ENCODE measurements at regions not wholly inside any gene's neighbourhood (a gene's known extent, or its start where the extent isn't known, plus 50 kb on each side); places are given as distances from the start of the nearest gene placed in this dataset.
"Not testable (repeated sequence)": the region's sequence is repeated elsewhere in the genome, so short reads cannot be mapped to it uniquely, and the experiment has no call there.

DNA sequence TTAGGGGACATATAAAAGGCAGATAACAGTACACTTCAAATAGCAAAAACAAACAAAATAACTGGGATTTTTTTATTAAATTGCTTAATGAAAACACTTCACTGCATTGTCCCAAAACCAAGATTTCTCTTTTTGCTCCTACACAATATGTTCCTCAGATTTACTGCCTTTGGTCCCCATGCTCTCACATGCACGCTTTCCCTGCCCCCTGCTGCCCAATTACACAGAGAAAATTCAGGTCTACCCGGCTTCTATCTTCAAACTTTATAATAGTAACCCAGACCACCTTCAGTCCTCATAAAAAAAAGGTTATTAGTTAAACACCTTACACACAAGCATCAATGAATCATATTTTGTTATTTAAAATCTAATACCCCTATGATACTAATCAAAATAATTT lies 673.8 kb upstream of the HS3ST5 start:
- DNase-seq, result no peak

DNA sequence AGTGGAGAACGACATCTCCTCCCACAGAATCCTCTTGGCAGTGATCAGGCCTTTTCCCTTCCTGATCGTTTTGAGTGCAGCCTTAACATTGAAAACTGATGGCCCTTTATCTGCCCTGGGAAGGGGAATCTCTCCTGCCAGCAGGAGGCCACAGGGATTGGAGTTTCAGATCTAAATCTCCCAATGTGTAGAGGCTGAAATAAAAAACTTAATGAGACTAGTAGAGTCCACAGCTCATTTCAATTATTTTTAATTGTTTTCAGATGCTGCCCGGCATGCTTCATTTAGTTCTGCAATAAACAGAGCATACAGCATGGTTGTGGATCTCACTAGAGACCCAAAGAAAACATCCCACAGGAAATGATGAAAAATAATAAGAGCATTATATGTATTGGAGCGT lies 662.2 kb upstream of the HS3ST5 start:
- no peak for DNase-seq

DNA sequence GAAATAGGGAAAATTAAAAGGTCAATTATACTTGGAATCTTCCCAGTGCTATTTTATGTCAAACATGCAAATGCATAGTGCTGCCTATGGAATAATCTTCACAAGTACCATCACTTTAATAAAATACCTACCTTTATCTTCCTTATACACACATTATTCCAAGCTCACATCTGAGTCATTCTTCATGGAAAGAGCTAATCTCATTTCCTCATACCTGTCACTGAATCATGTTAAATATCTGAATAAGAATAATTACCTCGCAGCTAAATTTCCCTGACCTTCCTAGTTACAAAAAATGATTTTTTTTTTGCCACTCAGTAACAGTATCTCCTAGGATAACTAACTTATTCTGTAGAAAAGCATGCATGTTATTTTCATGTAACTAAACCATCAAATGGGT lies 661.4 kb upstream of the HS3ST5 start:
- no peak for DNase-seq

DNA sequence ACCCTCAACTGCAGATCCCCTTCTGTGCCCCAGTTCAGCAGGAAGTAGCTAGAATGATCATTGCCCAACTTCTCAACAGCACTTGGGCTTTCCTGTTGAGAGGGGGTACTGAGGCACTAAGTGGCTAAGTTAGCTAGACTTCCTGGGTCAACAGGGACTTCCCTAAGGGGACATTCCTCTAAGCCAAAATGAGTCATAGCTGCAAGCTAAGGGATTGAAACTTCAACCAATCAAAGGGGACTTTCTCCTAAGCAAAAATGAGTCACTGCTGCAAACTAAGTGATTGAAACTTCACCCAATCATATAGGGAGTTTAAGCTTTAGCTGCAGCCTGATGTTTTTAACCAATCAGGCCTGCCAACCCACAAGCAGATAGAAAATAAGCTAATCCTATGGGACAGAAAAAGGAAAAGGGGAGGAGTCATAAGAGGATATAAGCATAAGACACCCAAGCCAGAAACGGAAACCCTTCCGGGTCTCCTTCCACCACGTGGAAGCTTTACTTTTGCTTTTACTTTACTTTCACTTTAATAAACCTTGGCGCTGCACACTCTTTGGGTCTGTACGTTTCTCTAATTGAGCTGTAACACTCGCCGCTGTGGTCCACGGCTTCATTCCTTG lies 659.0 kb upstream of the HS3ST5 start:
- DNase-seq, result no peak

DNA sequence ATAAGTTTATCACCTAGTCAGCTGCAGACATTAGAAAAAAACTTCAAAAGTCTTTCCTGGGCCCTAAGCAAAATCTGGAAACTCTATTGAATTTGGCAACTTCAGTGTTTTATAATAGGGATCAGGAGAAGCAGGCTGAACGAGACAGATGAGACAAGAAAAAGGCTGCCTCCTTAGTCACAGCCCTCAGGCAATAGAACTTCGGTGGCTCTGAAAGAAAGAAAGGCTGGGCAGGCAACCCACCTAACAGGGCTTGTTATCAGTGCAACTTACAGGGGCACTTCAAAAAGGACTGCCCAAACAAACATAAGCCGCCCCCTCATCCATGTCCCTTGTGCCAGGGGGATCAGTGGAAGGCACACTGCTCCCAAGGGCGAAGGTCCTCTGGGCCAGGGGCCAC lies 657.9 kb upstream of the HS3ST5 start:
- DNase-seq, result no peak

DNA sequence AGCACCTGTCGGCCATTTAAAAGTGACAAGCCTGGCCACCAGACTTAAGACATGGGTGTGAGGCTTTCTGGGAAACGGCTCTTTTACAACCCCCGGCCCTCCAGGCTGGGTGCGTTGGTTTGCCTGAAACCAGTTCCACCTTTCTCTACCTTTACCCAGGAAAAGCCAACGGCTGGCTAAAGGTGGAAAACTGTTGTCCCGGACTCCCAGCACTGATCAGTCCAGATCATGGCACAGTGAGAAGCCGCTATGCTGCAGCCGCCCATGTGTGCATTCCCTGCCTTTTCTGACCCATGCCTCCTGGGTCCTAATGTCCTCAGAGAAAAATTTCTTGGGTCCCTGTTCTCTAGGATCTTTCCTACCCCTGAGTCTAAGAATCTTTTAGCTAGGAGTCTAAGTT lies 655.7 kb upstream of the HS3ST5 start:
- DNase-seq, result no peak

DNA sequence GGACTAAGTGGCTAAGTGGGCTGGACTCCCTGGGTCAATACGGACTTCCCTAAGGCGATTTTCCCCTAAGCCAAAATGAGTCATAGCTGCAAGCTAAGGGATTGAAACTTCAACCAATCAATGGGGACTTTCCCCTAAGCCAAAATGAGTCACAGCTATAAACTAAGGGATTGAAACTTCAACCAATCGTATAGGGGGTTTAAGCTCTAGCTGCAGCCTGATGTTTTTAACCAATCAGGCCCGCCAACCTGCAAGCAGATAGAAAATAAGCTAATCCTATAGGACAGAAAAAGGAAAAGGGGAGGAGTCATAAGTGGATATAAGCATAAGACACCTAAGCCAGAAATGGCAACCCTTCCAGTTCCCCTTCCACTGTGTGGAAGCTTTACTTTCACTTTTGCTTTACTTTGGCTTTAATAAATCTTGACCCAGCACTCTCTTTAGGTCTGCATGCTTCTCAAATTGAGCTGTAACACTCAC lies 655.0 kb upstream of the HS3ST5 start:
- DNase-seq, result no peak

DNA sequence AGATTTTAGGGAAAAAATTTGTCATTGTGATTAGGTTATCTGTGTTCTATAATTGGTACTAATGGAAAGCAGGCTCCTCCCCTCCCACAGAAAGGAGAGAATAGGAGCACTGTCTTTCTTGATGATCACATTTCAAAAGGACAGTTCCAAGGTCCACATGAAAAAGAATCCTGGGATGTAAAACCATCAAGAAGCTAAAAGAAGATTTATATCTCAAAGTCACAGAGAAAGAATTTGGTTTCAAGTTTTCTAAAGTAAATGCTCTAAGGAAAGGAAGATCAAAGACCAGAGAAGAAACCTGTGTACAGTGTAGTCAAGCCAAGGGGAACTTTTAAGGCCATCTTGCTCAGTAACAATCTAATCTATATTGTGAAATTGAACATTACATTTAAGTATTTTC lies 652.7 kb upstream of the HS3ST5 start:
- no peak for DNase-seq

DNA sequence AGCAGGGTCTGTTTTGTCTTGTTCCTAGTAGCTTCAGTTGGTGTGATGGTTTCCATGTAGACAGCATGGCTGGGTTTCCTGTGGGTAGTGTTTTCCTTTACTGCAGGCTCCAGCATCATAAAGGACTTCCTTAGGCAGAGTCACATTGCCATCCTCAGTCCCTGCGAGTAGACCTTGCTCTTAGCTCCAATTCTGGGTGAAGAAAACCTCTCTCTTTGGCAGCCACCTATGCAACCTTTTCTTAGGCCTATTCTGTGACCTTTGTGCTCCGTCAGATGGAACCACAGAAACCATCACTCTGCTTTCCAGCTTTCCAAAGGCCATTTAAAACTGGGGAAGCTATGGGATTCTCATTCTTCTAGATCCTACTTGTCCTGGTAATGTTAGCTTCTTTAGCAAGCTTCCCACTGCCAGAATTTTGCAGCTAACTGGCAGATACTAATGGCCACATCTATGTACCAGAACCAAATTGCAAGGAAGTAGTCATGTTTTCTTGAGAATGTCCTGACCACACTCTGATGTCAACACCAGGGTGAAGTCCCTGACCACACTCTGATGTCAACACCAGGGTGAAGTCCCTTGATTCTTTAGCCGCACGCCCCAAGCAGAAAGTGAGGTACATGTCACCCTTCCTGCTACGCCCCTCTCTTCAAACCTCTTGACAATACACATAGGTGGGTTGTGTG lies 646.6 kb upstream of the HS3ST5 start:
- no peak for DNase-seq

DNA sequence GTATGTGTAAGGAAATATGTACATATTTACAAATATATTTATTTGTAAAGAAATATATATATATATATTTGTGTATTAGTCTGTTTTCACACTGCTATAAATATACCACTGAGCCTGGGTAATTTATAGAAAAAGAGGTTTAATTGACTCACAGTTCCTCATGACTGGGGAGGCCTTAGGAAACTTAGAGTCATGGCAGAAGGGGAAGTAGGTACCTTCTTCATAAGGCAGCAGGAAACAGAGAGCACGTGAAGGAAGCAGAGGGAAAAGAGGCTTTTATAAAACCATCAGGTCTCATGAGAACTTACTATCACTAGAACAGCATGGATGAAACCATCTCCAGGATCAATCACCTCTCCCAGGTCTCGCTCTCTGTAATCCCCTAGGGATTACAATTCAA lies 644.5 kb upstream of the HS3ST5 start:
- no peak for DNase-seq

DNA sequence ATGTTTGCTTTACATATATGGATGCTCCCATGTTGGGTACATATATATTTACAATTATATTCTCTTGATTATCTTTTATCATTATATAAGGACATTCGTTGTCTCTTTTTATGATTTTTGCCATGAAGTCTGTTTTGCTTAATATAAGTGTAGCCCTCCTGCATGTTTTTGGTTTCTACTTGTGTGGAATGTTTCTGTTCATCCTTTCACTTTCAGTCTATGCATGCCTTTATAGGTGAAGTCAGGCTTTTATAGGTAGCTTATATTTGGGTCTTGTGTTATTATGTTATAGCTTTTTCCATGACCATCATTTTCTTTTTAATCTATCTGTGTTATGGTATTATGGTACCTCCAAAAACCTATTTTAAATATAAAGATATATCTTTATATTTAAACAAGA lies 612.5 kb upstream of the HS3ST5 start:
- no peak for DNase-seq

DNA sequence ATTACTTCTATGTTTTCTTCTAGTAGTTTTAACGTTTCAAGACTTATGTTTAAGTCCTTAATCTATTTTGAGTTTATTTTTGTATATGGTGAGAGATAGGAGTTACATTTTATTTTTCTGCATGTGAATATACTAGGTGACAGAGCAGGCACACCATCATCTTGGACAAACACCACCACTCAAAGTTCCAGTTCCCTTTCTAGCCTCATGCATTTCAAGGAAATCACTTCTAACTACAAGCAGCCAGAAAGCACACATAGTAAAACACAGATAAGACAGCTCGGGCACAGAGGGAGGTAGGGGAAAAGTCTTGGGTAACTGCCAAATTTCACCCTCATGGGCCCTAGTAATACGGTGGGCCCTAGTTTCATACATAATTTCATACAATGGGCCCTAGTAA lies 609.4 kb upstream of the HS3ST5 start:
- DNase-seq, result no peak

DNA sequence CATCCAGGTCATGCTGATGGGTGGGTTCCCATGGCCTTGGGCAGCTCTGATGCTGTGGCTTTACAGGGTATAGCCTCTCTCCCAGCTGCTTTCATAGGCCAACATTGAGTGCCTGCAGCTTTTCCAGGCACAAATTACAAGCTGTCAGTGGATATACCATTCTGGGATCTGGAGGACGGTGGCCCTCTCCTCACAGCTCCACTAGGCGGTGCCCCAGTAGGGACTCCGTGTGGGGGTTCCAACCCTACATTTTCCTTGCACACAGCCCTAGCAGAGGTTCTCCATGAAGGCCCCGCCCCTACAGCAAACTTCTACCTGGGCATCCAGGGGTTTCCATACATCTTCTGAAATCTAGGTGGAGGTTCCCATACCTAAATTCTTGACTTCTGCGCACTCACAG lies 602.6 kb upstream of the HS3ST5 start:
- DNase-seq, result no peak

DNA sequence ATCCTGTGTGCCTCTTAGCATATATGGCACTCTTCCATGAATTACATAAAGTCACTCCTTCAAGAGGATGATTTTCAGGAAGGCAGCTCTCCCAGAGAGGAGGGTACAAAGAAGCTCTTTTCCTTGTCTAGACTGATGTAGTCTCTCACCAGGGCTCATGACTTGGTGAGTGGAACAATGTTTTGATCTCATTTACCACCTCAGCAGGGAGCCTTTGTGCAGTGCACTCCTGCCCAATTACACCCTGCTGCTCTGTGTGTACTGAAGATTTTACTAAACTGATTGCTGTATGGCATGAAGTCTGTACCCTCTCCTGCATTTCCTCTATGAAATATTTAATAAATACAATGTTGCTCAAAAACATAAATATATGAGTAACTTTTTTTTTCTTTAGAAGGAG lies 598.3 kb upstream of the HS3ST5 start:
- peak; percentile 79 for DNase-seq

DNA sequence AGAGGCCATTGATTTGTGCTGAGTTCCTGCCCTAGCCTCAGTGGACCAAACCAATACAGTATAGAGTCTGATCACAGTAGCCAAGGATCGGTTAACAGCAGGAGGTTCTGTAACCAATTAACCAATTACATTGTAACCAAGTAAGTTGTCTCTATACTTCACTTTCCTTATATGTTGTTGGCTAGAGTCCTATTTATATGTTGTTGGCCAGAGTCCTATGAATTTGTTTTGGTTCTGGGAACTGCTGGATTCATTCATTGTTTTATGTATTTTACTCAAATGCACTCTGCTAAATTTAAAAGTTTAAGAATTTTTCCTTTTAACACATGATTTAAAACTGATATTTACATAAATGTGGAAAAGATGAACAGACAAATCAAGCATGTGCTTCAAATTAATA lies 597.4 kb upstream of the HS3ST5 start:
- no peak for DNase-seq

DNA sequence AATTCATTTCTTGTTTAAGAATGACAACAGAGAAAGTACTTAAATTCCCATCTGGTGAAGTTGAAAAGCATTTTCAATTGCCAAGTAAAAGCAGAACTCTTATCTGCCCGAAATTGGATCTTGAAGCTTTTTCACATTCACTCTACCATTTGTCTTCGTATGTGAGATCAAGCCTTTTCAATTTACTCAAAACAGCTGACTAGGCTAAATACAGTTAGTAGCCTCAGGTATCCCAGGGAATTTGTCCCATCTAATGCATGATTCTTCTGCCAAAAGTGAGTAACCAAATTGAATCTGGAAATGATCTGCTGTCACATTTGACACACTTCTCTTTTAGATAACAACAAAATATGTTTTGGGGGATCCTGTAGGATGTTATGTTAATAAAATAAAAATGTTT lies 596.8 kb upstream of the HS3ST5 start:
- DNase-seq, result no peak

DNA sequence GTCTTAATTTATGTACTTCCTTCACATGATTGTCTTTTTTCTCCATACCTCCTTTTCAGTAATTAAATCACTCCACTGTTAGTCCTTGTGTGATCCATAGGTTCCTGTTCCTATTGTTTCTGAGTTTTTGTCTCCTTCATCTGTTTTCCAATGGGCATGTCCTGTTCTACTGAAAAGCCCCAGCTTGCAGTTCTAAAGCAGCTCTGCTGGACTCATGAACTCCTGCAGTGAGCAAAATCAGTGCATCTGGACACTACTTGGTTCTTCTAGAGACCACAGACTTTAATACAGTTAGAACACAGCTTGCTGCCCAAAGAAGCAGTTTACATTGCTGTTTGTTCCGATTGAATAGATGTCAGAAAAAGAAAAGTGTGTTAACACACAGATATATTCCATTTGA lies 593.3 kb upstream of the HS3ST5 start:
- no peak for DNase-seq

DNA sequence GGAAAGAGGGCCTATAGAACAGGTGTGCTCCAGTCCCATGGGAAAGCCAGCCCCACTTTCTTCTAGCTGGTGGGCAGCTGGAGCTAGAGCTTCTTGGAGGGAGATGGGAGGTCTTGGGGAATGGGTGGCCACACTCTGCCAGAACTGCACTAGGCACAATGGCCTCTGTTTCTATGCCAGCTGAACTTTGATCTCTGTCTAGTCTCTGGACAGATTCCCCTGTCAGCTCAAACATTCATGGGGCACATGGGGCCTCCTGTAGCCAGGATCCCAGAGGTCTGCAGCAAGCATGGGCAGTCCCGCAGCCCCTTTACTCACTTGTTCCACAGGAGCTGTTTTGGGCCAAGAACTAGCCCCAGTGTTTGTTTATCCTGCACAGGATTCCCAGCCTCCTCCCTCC lies 591.3 kb upstream of the HS3ST5 start:
- DNase-seq, result no peak

DNA sequence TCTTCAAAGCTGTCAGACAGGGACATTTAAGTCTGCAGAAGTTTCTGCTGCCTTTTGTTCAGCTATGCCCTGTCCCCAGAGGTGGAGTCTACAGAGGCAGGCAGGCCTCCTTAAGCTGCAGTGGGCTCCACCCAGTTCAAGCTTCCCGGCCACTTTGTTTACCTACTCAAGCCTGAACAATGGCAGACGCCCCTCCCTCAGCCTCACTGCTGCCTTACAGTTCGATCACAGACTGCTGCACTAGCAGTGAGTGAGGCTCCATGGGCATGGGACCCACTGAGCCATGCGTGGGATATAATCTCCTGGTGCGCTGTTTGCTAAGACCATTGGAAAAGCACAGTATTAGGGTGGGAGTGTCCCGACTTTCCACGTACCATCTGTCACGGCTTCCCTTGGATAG lies 585.9 kb upstream of the HS3ST5 start:
- DNase-seq, result not testable (repeated sequence)

DNA sequence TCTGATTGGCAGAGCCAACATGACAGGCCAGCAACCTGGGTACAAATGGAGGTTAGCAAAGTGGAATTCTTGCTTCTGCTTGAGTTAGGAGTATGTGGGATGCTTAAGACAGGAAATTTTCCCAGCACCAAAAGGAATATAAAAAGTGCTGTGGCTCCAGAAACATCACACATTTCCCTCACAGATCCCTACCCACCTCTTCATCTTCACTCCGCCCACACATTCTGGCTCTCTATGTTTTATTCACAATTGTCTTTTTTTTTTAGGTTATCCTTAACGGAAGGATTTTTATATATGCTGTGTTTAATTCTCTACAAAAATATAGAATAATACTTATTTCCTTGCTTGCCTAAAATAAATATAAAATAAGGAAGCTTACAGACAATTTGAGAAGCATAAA lies 563.3 kb upstream of the HS3ST5 start:
- no peak for DNase-seq

DNA sequence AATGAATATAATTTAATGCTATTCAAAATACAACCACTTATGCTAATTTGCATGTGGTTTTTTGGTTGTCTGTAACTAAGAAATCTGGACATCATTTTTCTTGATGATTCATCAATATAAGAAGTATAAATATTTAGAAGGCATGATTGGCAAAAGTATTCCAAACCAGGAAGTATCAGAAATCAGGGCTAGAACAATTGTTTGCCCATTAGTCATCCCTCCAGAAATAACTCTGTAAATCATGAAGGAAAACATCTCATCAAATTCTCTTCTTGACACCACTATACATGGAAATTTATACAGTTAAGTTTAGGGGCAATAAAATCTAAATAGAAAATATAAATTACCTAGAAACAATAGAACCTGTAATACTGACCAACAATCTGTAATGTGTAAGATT lies 554.7 kb upstream of the HS3ST5 start:
- no peak for DNase-seq

DNA sequence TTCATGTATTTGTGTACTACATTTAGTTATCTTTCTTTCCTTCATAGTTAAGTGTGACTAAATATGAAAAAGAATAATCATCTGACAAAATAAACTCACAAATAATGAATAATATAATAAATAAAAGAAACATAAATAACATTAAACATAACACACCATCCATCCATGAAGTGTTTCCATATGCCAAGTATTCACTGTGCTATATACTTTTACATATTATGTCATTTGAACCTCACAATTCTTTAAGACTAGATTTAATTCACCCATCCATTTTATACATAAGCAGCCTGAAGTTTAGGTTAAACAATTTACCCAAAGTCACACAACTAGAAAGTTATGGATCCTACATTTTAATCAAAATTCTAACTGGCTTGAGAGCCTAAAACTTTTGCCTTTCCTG lies 549.4 kb upstream of the HS3ST5 start:
- DNase-seq, result no peak

DNA sequence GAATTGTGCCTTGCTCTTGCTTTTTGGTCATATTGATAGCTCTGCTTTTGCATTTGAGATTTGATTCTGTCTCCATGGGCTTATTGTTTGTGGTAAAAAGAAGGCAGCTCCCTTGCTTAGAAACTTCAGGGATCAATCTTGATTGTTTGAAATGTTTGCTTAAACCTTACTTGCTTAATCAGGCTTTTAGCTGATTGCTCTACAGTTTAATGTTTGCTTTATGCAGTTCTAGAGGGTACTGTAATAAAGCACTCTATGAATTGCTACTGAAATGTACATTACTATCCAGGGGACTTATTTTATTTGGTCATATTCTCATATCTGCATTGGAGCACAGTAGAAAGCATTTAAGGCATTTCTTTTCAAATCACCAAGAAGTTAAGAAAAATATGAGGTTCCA lies 545.4 kb upstream of the HS3ST5 start:
- DNase-seq, result no peak

DNA sequence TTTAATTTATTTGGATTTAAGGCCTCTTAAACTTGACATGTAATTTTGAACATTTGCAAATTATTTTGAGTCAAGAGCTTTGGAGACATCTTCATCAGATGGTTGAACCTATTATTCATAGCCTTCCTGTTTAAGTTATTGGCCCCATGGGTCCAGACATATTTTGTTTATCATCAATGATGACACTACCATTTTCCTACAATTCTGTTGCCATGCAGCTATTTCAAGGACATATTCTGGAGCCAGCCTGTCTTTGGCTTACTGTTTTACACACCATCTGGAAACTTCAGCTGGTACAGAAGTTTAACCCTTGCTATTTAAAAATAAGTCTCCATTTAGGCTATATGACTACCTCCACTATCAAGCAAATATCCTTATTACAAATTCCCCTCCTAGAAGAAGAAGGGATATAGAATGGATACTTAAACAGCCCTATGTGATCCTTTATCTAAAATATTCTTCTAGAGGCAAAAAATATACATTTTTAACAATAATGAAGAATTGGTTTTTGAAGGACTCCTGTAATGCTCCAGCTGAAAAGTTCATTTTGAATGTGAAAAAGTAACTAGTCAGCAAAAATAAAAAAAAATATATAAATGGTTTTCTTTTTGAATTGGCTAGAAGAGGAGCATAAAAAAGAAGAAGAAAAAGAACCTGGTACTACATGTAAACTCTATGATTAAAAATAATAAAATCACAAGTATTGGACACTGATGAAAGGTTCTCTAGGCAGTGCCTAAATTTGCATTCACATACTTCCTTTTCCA lies 544.0 kb upstream of the HS3ST5 start:
- DNase-seq, result no peak

Data from COR-L47 (cell line).